ENCODE measurements at regions not wholly inside any gene's neighbourhood (a gene's known extent, or its start where the extent isn't known, plus 50 kb on each side); places are given as distances from the start of the nearest gene placed in this dataset.

GRCh38 chr12:114213055-114213581 is 192.8 kb downstream of the TBX5 start:
- TF ChIP-seq CTCF (IDR thresholded peaks at IDR 0.05): no peak
- no peak for TF ChIP-seq POLR2AphosphoS5 (IDR thresholded peaks at IDR 0.05)
